Kidney (tissue), 13 donors: ENCODE measurements at regions not wholly inside any gene's neighbourhood (a gene's known extent, or its start where the extent isn't known, plus 50 kb on each side); places are given as distances from the start of the nearest gene placed in this dataset.

Experiments used
- DNase-seq, 5 donors: peaks; one replicate each; pipeline ENCODE4 v3.0.0-alpha.2; 2013 to 2020
- FAIRE-seq: peaks from 2 replicates; lab custom pipeline; 2012; peaks lifted over from hg19 to GRCh38; lab: Jason Lieb, UNC
- H3K27ac ChIP-seq, 2 donors: one replicate each; pipeline ENCODE4 v1.7.0; 2013; ENCODE audit warnings: low read depth in 2 of 2, low read length in 2 of 2, inconsistent platforms in 1 of 2
- H3K27me3 ChIP-seq: one replicate; pipeline ENCODE4 v1.7.1; 2013; ENCODE audit warnings: low read length, inconsistent platforms; ENCODE audit not compliant: control insufficient read depth, insufficient read depth
- H3K36me3 ChIP-seq, 3 donors: one replicate each; pipeline versions ENCODE4 v1.7.0 to v1.7.1; 2013; ENCODE audit warnings: low read length in 3 of 3, control low read depth in 1 of 3, inconsistent platforms in 1 of 3; ENCODE audit not compliant: insufficient read depth in 3 of 3, control insufficient read depth in 2 of 3
- H3K4me1 ChIP-seq, 3 donors: one replicate each; pipeline versions ENCODE4 v1.7.0 to v1.7.1; 2013; ENCODE audit warnings: low read length in 3 of 3, inconsistent platforms in 1 of 3, low read depth in 1 of 3; ENCODE audit not compliant: control insufficient read depth in 2 of 3, insufficient read depth in 2 of 3
- H3K4me3 ChIP-seq, 3 donors: one replicate each; pipeline versions ENCODE4 v1.7.0 to v1.8.1; 2013; ENCODE audit warnings: low read length in 3 of 3, control low read depth in 1 of 3, inconsistent platforms in 1 of 3
- H3K9ac ChIP-seq, 3 donors: one replicate each; pipeline versions ENCODE4 v1.7.0 to v1.7.1; 2013; ENCODE audit warnings: low read length in 3 of 3, control low read depth in 1 of 3, inconsistent platforms in 1 of 3
- H3K9me3 ChIP-seq, 3 donors: one replicate each; pipeline versions ENCODE4 v1.7.0 to v1.7.1; 2013; ENCODE audit warnings: low read length in 3 of 3, control low read depth in 1 of 3, inconsistent platforms in 1 of 3; ENCODE audit not compliant: control insufficient read depth in 2 of 3, insufficient read depth in 1 of 3
- CTCF ChIP-seq: IDR thresholded peaks from 3 replicates; pipeline ENCODE4 v1.5.1; 2012; ENCODE audit warnings: mild to moderate bottlenecking, moderate library complexity, borderline replicate concordance; ENCODE audit not compliant: insufficient read depth; ENCODE audit errors: extremely low read depth
- intact Hi-C: fragments of 100-400 bp; cut with DNase I; formaldehyde crosslinking; loops from one replicate; pipeline ENCODE4 v1.11.1; 2022
- donor health status: control.
- donor health status: control.
- donor health status: control.
- donor health status: control.
- donor health status: control.
- donor health status: DM: yes; HTN: yes; CAD: no.
- donor health status: Normal renal cell carcinoma (clear cell type).

- Histone ChIP-seq H3K9me3 (no peaks in the 10 kb centered on the region), H3K4me3 (no peak overlapping the region), H3K27me3 (no peaks in the 10 kb centered on the region), H3K9ac (no peak overlapping the region), H3K36me3 (no peaks in the 10 kb centered on the region), H3K4me1 (peaks cover 3 to 13% (median 4%) of the 10 kb centered on the region in 3 donors), H3K27ac (no peak overlapping the region)
- no peak for TF ChIP-seq CTCF
- intact Hi-C loops, result no loop called here
- no peak for FAIRE-seq
- DNase-seq, result no peak
Measured at GRCh38 chr2:8102470-8102869, 579.4 kb upstream of the ID2 start.

GRCh38 chr2:8103085-8103708, 578.7 kb upstream of the ID2 start:
- peaks cover 3 to 13% (median 4%) of the 10 kb centered on the region in 3 donors for H3K4me1 ChIP-seq
- H3K27ac ChIP-seq, result no peak overlapping the region
- peak in 2 of 5 donors; percentile 26 to 50 for DNase-seq
- no peaks in the 10 kb centered on the region for H3K27me3 ChIP-seq
- no peak for FAIRE-seq
- H3K4me3 ChIP-seq, result no peak overlapping the region
- no peaks in the 10 kb centered on the region for H3K36me3 ChIP-seq
- H3K9ac ChIP-seq, result no peak overlapping the region
- no peak for TF ChIP-seq CTCF
- no peaks in the 10 kb centered on the region for H3K9me3 ChIP-seq
- intact Hi-C loops, result no loop called here

- Histone ChIP-seq H3K27ac (no peak overlapping the region), H3K4me3 (no peak overlapping the region), H3K36me3 (no peaks in the 10 kb centered on the region), H3K4me1 (peaks cover 3 to 9% (median 4%) of the 10 kb centered on the region in 3 donors), H3K27me3 (no peaks in the 10 kb centered on the region), H3K9ac (no peak overlapping the region), H3K9me3 (peaks cover 0 to 5% (median 0%) of the 10 kb centered on the region in 3 donors)
- no peak for FAIRE-seq
- DNase-seq, result no peak
- intact Hi-C loops, result no loop called here
- no peak for TF ChIP-seq CTCF
Measured at GRCh38 chr2:8107150-8107549, 574.7 kb upstream of the ID2 start.
